Heart right ventricle (tissue), 16 donors: ENCODE measurements at regions not wholly inside any gene's neighbourhood (a gene's known extent, or its start where the extent isn't known, plus 50 kb on each side); places are given as distances from the start of the nearest gene placed in this dataset.

Experiments
- ATAC-seq, 8 donors: fragments of 200-7000 bp; cut with Tn5 transposase; one replicate each; pipeline ENCODE4 v1.9.1; 2020; ENCODE audit warnings: mild to moderate bottlenecking in 8 of 8, moderate library complexity in 8 of 8, moderate number of reproducible peaks in 1 of 8
- DNase-seq, 2 donors: peaks; one replicate each; pipeline ENCODE4 v3.0.0-alpha.2; 2020
- H3K27ac ChIP-seq, 10 donors: fragments of 200-600 bp; sonication (generic) in 2 of 10; one replicate each; pipeline versions ENCODE4 v1.5.0 to v1.8.0; 2020 to 2022; ENCODE audit warnings: mild to moderate bottlenecking in 3 of 10
- H3K27me3 ChIP-seq, 7 donors: fragments of 200-600 bp; one replicate each; pipeline ENCODE4 v1.8.0; 2021 to 2022; ENCODE audit warnings: mild to moderate bottlenecking in 2 of 7
- H3K36me3 ChIP-seq, 9 donors: fragments of 200-600 bp; sonication (generic) in 1 of 9; one replicate each; pipeline versions ENCODE4 v1.5.0 to v1.8.0; 2020 to 2022; ENCODE audit warnings: mild to moderate bottlenecking in 2 of 9
- H3K4me1 ChIP-seq, 9 donors: fragments of 200-600 bp; sonication (generic) in 1 of 9; one replicate each; pipeline versions ENCODE4 v1.5.0 to v1.8.0; 2020 to 2022; ENCODE audit warnings: mild to moderate bottlenecking in 4 of 9
- H3K4me3 ChIP-seq, 10 donors: fragments of 200-600 bp; sonication (generic) in 2 of 10; one replicate each; pipeline versions ENCODE4 v1.5.0 to v1.8.0; 2020 to 2022; ENCODE audit warnings: mild to moderate bottlenecking in 7 of 10, moderate library complexity in 2 of 10
- H3K9me3 ChIP-seq, 11 donors: fragments of 200-600 bp in 10 of 11; sonication (generic) in 2 of 11; one replicate each; pipeline versions ENCODE4 v1.5.0 to v1.8.0; 2013 to 2022; ENCODE audit warnings: mild to moderate bottlenecking in 2 of 11, control low read depth in 1 of 11, moderate library complexity in 1 of 11
- WGBS, 2 donors: extraction: QIAGEN DNeasy Blood & Tissue Kit; methylation state at CpG; one replicate each; pipeline ENCODE4 v1.1.7; 2013; ENCODE audit warnings: inconsistent platforms in 1 of 2; 5-methylcytosine and 5-hydroxymethylcytosine counted together
- intact Hi-C, 10 donors: fragments of 100-400 bp; cut with DNase I; formaldehyde crosslinking; loops; one replicate each; pipeline versions ENCODE4 v1.11.1 to v1.14.2; 2022
- TF ChIP-seq, protein P1 (sequence below), 9 donors: fragments of 200-600 bp; sonication (generic) in 2 of 9; IDR thresholded peaks; one replicate each; pipeline versions ENCODE4 v1.5.0 to v1.8.0; 2021 to 2022; ENCODE audit warnings: antibody characterized with exemption in 9 of 9, mild to moderate bottlenecking in 5 of 9, moderate library complexity in 1 of 9
- donor health status: Arrhythmogenic right ventricular cardiomyopathy.
- donor health status: ischemic (EF 13 %, LVEDD 7.1; RV severe dilation, severe dysfunction).
- donor health status: healthy with polysubstance abuse.
- donor health status: DM: no; HTN: yes; CAD: no.
- donor health status: DM: no; HTN: no; CAD: no.
- donor health status: ischemic (EF 25% LVEDD 6.9; RV normal size, moderate dysfunction).
- donor health status: ischemic (EF 25% LVEDD 5.7; RV mildly dilated, moderate dysfunction).
- donor health status: healthy.
- donor health status: DM: yes; HTN: yes; CAD: no.
- donor health status: Ischemic cardiomyopathy.
- donor health status: ischemic (EF 35%, LVEDD 5.7; RV mildly dilated, moderate dysfunction).
- donor health status: nonischemic (EF 11% LVEDD 7.7; RV severe dilation, severe dysfunction).
- donor health status: DM: yes; HTN: yes; CAD: no.
- donor health status: PGD.
- donor health status: ischemic (EF 29% LVEDD 5.4; RV normal size, mild dysfunction).
- donor health status: nonischemic (EF 23%, LVEDD 6.1; RV moderate dilation, normal function).

DNA sequence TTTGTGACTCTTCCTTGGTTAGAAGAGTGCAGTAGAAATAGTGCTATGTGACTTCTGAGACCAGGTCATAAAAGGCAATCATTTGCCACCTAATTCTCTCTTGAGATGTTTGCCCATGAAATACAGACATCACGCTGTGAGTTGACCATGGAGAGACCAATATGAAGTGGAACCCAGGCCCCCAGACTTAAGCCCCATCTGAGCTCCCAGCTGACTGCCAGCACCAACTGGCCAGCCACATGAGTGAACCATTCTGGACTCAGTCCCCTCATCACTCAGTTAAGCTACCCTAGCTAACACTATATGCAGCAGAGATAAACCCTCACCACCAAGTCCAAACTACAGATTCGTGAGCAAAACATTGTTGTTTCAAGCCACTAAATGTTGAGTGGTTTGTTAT lies 60.7 kb upstream of the NIPBL start:
- Histone ChIP-seq H3K4me3 (no peak overlapping the region), H3K9me3 (peaks cover 0 to 4% (median 0%) of the 10 kb centered on the region in 11 donors), H3K27me3 (peaks cover 0 to 5% (median 0%) of the 10 kb centered on the region in 7 donors), H3K36me3 (no peaks in the 10 kb centered on the region), H3K4me1 (no peaks in the 10 kb centered on the region), H3K27ac (no peak overlapping the region)
- intact Hi-C loops = no loop called here
- 70 to 82% methylated on average over 2 of the region's 2 CpGs for WGBS, 2 donors
- TF ChIP-seq, protein P1, sequence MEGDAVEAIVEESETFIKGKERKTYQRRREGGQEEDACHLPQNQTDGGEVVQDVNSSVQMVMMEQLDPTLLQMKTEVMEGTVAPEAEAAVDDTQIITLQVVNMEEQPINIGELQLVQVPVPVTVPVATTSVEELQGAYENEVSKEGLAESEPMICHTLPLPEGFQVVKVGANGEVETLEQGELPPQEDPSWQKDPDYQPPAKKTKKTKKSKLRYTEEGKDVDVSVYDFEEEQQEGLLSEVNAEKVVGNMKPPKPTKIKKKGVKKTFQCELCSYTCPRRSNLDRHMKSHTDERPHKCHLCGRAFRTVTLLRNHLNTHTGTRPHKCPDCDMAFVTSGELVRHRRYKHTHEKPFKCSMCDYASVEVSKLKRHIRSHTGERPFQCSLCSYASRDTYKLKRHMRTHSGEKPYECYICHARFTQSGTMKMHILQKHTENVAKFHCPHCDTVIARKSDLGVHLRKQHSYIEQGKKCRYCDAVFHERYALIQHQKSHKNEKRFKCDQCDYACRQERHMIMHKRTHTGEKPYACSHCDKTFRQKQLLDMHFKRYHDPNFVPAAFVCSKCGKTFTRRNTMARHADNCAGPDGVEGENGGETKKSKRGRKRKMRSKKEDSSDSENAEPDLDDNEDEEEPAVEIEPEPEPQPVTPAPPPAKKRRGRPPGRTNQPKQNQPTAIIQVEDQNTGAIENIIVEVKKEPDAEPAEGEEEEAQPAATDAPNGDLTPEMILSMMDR (IDR thresholded peaks at IDR 0.05) = no peak
- no peak for DNase-seq
- ATAC-seq = no peak

DNA sequence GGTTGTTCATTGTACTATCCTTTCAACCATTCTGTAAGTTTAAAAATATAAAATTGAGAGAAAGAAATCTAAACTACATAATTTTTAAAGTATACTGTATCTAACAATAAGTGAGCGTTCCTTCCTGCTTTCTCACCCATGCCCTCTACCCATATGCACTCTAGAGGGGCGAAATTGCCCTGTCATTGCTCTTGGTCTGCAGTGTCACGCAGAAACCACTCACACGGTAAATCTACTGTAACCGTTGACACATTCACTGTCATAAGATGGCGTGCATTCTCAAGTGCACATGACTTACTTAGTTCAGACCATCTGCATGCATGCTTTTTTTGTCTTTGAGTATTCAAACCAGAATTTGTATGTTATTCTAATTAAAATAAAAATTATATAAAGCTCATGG lies 55.7 kb upstream of the NIPBL start:
- no peak for DNase-seq
- peaks cover 0 to 5% (median 0%) of the 10 kb centered on the region in 7 donors for H3K27me3 ChIP-seq
- H3K4me1 ChIP-seq = no peaks in the 10 kb centered on the region
- no peak overlapping the region for H3K27ac ChIP-seq
- H3K4me3 ChIP-seq = no peak overlapping the region
- ATAC-seq = no peak
- no peaks in the 10 kb centered on the region for H3K36me3 ChIP-seq
- peaks cover 0 to 15% (median 0%) of the 10 kb centered on the region in 11 donors for H3K9me3 ChIP-seq
- TF ChIP-seq, protein P1 (IDR thresholded peaks at IDR 0.05) = no peak
- 79% methylated on average over 6 of the region's 6 CpGs for WGBS, 2 donors
- intact Hi-C loops = no loop called here

DNA sequence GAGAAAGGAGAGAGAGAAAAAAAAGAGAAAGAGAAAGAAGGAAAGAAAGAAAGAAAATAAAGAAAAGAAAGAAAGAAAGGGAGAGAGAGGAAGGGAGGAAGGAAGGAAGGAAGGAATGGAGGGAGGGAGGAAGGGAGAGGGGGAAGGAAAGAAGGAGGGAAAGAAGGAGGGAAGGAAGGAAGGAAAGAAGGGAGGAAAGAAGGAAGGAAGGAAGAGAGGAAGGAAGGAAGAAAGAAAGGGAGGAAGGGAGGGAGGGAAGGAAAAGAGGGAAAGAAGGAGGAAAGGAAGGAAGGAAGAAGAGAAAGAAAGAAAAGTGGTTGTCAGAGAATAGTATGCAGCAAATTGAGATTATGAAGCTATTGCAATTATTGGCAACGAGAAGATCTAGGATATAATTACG lies 49.9 kb upstream of the NIPBL start:
- ATAC-seq (no peak), DNase-seq (no peak)
- 81 to 84% methylated on average over 2 of the region's 2 CpGs for WGBS, 2 donors
- Histone ChIP-seq H3K36me3 (no peaks in the 10 kb centered on the region), H3K4me3 (no peak overlapping the region), H3K27me3 (no peaks in the 10 kb centered on the region), H3K27ac (no peak overlapping the region), H3K4me1 (no peaks in the 10 kb centered on the region), H3K9me3 (peaks cover 0 to 15% (median 0%) of the 10 kb centered on the region in 11 donors)
- intact Hi-C loops = no loop called here
- TF ChIP-seq, protein P1 (IDR thresholded peaks at IDR 0.05) = no peak
